ENCODE measurements at regions not wholly inside any gene's neighbourhood (a gene's known extent, or its start where the extent isn't known, plus 50 kb on each side); places are given as distances from the start of the nearest gene placed in this dataset.

DNA sequence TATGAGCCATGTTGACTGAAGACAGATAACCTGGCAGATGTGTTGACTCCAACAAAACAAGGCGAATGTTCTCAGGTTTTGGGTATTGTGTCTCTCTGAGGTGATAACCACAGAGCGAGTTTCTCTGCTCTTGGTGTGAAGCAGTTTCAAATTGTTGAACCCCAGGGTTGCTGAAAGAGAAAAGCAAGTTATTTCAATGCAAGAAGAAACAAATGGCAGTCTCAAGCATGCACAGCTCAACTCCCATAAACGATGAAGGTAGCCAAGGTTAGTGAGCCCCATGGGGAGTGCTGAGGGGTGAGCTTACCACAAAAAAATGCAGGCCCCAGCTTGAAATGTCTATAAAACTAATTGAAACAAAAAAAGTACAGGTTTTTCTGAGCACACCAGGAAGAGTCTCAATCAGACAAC lies 220.8 kb upstream of the DAPK1 start:
- TF ChIP-seq, protein P1, sequence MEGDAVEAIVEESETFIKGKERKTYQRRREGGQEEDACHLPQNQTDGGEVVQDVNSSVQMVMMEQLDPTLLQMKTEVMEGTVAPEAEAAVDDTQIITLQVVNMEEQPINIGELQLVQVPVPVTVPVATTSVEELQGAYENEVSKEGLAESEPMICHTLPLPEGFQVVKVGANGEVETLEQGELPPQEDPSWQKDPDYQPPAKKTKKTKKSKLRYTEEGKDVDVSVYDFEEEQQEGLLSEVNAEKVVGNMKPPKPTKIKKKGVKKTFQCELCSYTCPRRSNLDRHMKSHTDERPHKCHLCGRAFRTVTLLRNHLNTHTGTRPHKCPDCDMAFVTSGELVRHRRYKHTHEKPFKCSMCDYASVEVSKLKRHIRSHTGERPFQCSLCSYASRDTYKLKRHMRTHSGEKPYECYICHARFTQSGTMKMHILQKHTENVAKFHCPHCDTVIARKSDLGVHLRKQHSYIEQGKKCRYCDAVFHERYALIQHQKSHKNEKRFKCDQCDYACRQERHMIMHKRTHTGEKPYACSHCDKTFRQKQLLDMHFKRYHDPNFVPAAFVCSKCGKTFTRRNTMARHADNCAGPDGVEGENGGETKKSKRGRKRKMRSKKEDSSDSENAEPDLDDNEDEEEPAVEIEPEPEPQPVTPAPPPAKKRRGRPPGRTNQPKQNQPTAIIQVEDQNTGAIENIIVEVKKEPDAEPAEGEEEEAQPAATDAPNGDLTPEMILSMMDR (IDR thresholded peaks at IDR 0.05; ENCODE audit: low read depth, low read length): no peak
- TF ChIP-seq EZH2phosphoT487 (IDR thresholded peaks at IDR 0.05; ENCODE audit: low read depth): no peak
